C4-2B (cell line): ENCODE measurements at regions not wholly inside any gene's neighbourhood (a gene's known extent, or its start where the extent isn't known, plus 50 kb on each side); places are given as distances from the start of the nearest gene placed in this dataset.

Experiments used
- CTCF ChIP-seq: fragments of 450-650 bp; conservative IDR thresholded peaks from 2 replicates; pipeline ENCODE4 v1.5.1; 2017; ENCODE audit warnings: mild to moderate bottlenecking
- ZFX ChIP-seq: fragments of 450-650 bp; IDR thresholded peaks from 2 replicates; pipeline ENCODE4 v1.6.1; 2017

GRCh38 chr9:107723015-107723414 is 233.4 kb upstream of the KLF4 start:
- no peak for TF ChIP-seq CTCF
- no peak for TF ChIP-seq ZFX
